Motor neuron (in vitro differentiated cells): ENCODE measurements at regions not wholly inside any gene's neighbourhood (a gene's known extent, or its start where the extent isn't known, plus 50 kb on each side); places are given as distances from the start of the nearest gene placed in this dataset.
A peak's percentile ranks its signal among the peaks of the same experiment; 100 is the strongest.

ENCODE experiments used
- ATAC-seq, 8 experiments: fragments of 200-7000 bp; cut with Tn5 transposase; replicated peaks in 6 of 8; 2 replicates each; pipeline ENCODE4 v1.8.0; 2021; ENCODE audit warnings: mild to moderate bottlenecking in 8 of 8, moderate library complexity in 8 of 8
- H3K27ac ChIP-seq, 2 donors: fragments of 250-450 bp; sonication (Bioruptor Pico); 2 replicates each; pipeline ENCODE4 v1.9.0; 2021; ENCODE audit warnings: antibody characterized with exemption in 2 of 2, mild to moderate bottlenecking in 2 of 2, moderate library complexity in 1 of 2
- H3K4me1 ChIP-seq, 2 donors: fragments of 250-450 bp; sonication (Bioruptor Pico); replicated peaks in 1 of 2; 2 replicates each; pipeline ENCODE4 v1.6.1; 2021; ENCODE audit warnings: antibody characterized with exemption in 2 of 2, mild to moderate bottlenecking in 2 of 2, moderate library complexity in 1 of 2
- H3K4me3 ChIP-seq, 5 donors: fragments of 250-450 bp; sonication (Bioruptor Pico); 2 replicates each; pipeline ENCODE4 v1.9.0; 2021; ENCODE audit warnings: antibody characterized with exemption in 5 of 5, mild to moderate bottlenecking in 5 of 5, moderate library complexity in 4 of 5
- WGBS, 10 experiments: fragments of 450-650 bp; shearing (Covaris generic); methylation state at CpG; one replicate each; pipeline ENCODE4 v1.0.0; 2022; 5-methylcytosine and 5-hydroxymethylcytosine counted together
- in situ Hi-C, 9 experiments: fragments of 400-800 bp; cut with MboI; loops; one replicate each; pipeline ENCODE4 v1.15.0; 2021; ENCODE audit warnings: low sequenced_read_pairs in 9 of 9, low pct_unique_long_range_greater_than_20kb in 2 of 9; ENCODE audit not compliant: unreplicated experiment in 9 of 9

- no peak for ATAC-seq
- H3K27ac ChIP-seq = no peak overlapping the region
- in situ Hi-C loops = no loop called here
Observed at GRCh38 chr7:106606120-106606519, 54.8 kb downstream of the CCDC71L start.

DNA sequence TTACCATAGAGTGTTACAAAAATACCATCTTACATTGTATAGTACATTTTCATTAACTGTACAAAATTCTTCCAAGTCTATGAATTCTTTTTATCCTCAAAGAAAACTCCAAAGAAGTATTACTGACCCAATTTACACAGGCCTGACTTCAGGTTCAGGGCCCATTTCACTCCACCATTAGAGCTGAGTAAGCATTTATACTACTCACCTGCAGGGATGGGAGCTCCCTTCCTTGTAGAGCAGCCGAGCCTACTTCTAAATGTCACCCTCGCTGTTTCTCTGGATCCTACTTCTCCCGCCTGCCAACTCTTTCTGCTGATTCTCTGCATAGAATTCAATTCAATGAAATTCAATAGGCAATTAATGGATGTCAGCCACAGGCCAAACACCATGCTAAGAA is 56.0 kb downstream of the CCDC71L start:
- in situ Hi-C loops = no loop called here
- H3K4me1 ChIP-seq = no peaks in the 10 kb centered on the region
- 78 to 100% (median 90%) methylated on average over 1 to 3 of the region's 3 CpGs; no CpG with 5 or more reads in 3 of the 10 experiments for WGBS, 10 experiments
- ATAC-seq = no peak
- H3K27ac ChIP-seq = no peak overlapping the region
- no peak overlapping the region for H3K4me3 ChIP-seq

More at GRCh38 chr7:106606120-106606519, 54.8 kb downstream of the CCDC71L start:
- Histone ChIP-seq H3K4me3 (no peak overlapping the region), H3K4me1 (no peaks in the 10 kb centered on the region)
- 72 to 100% (median 88%) methylated on average over 1 to 4 of the region's 4 CpGs; no CpG with 5 or more reads in 1 of the 10 experiments for WGBS, 10 experiments

- ATAC-seq = no peak
- WGBS, 10 experiments = 75 to 100% (median 83%) methylated on average over 1 of the region's 1 CpG; no CpG with 5 or more reads in 3 of the 10 experiments
- Histone ChIP-seq H3K4me3 (no peak overlapping the region), H3K4me1 (no peaks in the 10 kb centered on the region), H3K27ac (no peak overlapping the region)
- in situ Hi-C loops = no loop called here
Observed at GRCh38 chr7:106604303-106604924, 56.5 kb downstream of the CCDC71L start.

DNA sequence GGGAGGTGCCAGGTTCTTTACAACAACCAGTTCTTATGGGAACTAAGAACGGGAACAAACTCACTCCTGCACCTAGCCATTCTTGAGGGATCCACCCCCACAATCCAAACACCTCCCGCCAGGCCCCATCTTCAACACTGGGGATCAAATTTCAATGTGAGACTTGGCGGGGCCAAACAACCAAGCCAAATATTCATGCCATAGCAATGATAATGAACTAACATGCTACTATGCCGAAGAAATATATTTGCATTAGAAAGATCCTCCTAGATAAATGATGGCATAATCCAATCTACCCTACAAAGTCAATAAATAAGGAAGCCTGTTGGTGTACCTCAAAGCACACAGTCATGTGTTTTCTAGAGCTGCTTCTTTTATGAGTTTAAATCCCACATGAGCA is 57.6 kb downstream of the CCDC71L start:
- in situ Hi-C loops = no loop called here
- peak in 3 of 8 experiments; percentile 44 to 71 (median 63) for ATAC-seq
- H3K4me1 ChIP-seq = peaks cover 3% of the 10 kb centered on the region in 2 donors
- WGBS, 10 experiments = 13 to 90% (median 49%) methylated on average over 1 to 4 of the region's 4 CpGs; no CpG with 5 or more reads in 2 of the 10 experiments
- no peak overlapping the region for H3K4me3 ChIP-seq
- no peak overlapping the region for H3K27ac ChIP-seq

- WGBS, 10 experiments = 80 to 100% (median 90%) methylated on average over 1 of the region's 1 CpG; no CpG with 5 or more reads in 5 of the 10 experiments
- peaks cover 3% of the 10 kb centered on the region in 2 donors for H3K4me1 ChIP-seq
- in situ Hi-C loops = no loop called here
- H3K4me3 ChIP-seq = no peak overlapping the region
- ATAC-seq = no peak
- no peak overlapping the region for H3K27ac ChIP-seq
Observed at GRCh38 chr7:106602062-106602461, 58.9 kb downstream of the CCDC71L start.

- ATAC-seq = peak in 5 of 8 experiments; percentile 69 to 79 (median 75)
- 60 to 92% (median 86%) methylated on average over 1 to 3 of the region's 3 CpGs; no CpG with 5 or more reads in 3 of the 10 experiments for WGBS, 10 experiments
- Histone ChIP-seq H3K4me3 (no peak overlapping the region), H3K4me1 (peaks cover 3% of the 10 kb centered on the region in 2 donors), H3K27ac (no peak overlapping the region)
- in situ Hi-C loops = no loop called here
Observed at GRCh38 chr7:106600569-106601373, 60.2 kb downstream of the CCDC71L start.

DNA sequence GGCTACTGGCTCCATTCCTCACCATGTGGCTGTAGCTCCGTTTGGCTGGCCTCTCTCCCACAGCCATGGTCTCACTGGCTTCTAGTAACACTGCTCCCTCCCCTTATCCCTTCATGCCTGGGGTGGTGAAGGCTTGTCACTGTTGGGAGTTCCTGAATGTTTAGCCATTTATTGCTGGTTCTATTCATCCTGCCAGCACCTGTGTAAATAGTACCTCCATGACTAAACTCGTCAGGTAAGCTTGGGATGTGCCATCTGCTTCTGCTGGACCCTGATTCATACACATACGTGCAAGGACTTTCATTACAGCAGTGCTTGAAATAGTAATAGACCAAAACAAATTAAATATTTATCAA is 61.6 kb downstream of the CCDC71L start:
- WGBS, 10 experiments = 25 to 88% (median 67%) methylated on average over 1 to 3 of the region's 3 CpGs; no CpG with 5 or more reads in 1 of the 10 experiments
- peaks cover 3% of the 10 kb centered on the region in 2 donors for H3K4me1 ChIP-seq
- in situ Hi-C loops = no loop called here
- H3K27ac ChIP-seq = no peak overlapping the region
- ATAC-seq = peak in 1 of 8 experiments; percentile 26
- no peak overlapping the region for H3K4me3 ChIP-seq

GRCh38 chr7:106598663-106599342 is 62.2 kb downstream of the CCDC71L start:
- WGBS, 10 experiments = 0 to 42% (median 17%) methylated on average over 1 to 6 of the region's 6 CpGs
- in situ Hi-C loops = no loop called here
- ATAC-seq = peak; percentile 92 to 98 (median 96)

GRCh38 chr7:106597751-106598546 is 63.0 kb downstream of the CCDC71L start:
- 45 to 96% (median 86%) methylated on average over 2 to 5 of the region's 5 CpGs for WGBS, 10 experiments
- no peak for ATAC-seq

More at GRCh38 chr7:106598663-106599342, 62.2 kb downstream of the CCDC71L start:
- Histone ChIP-seq H3K4me3 (peak overlapping the region; percentile 22 to 36 (median 26)), H3K4me1 (peaks cover 3% of the 10 kb centered on the region in 2 donors), H3K27ac (no peak overlapping the region)

DNA sequence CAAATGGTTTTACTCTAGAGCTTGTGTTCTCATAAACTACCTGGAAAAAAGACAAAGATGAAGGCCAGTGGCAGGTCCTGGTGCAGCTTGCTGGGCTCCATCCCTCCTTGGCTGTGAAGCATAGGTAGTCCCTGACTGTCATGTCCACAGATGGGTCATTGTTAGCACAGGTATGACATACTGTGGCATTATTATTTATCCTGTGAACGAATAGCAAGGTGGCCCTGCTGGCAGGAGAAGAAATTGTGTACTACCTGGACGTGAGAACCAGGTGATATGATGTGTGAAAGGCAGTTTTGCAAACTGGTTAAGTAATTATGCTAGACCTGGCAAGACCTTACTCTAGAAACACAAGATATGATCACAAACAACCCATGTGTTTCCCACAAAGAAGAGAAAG is 63.9 kb downstream of the CCDC71L start:
- Histone ChIP-seq H3K27ac (no peak overlapping the region), H3K4me3 (no peak overlapping the region), H3K4me1 (peaks cover 3% of the 10 kb centered on the region in 2 donors)
- in situ Hi-C loops = no loop called here
- ATAC-seq = no peak
- WGBS, 10 experiments = 75 to 83% (median 78%) methylated on average over 1 to 2 of the region's 2 CpGs; no CpG with 5 or more reads in 6 of the 10 experiments

More at GRCh38 chr7:106597751-106598546, 63.0 kb downstream of the CCDC71L start:
- Histone ChIP-seq H3K27ac (no peak overlapping the region), H3K4me3 (no peak overlapping the region), H3K4me1 (peaks cover 3% of the 10 kb centered on the region in 2 donors)
- in situ Hi-C loops = no loop called here

GRCh38 chr7:106595922-106596321 is 65.0 kb downstream of the CCDC71L start:
- no peak for ATAC-seq
- Histone ChIP-seq H3K4me3 (no peak overlapping the region), H3K27ac (no peak overlapping the region), H3K4me1 (peaks cover 3% of the 10 kb centered on the region in 2 donors)
- in situ Hi-C loops = no loop called here
- 52 to 100% (median 89%) methylated on average over 1 to 3 of the region's 3 CpGs for WGBS, 10 experiments

- Histone ChIP-seq H3K4me1 (no peaks in the 10 kb centered on the region), H3K27ac (no peak overlapping the region), H3K4me3 (no peak overlapping the region)
- in situ Hi-C loops = no loop called here
- 80 to 100% (median 94%) methylated on average over 1 to 2 of the region's 2 CpGs; no CpG with 5 or more reads in 5 of the 10 experiments for WGBS, 10 experiments
- no peak for ATAC-seq
Observed at GRCh38 chr7:106593028-106593417, 67.9 kb downstream of the CCDC71L start.
